Vagina (tissue), 2 donors: ENCODE measurements at regions not wholly inside any gene's neighbourhood (a gene's known extent, or its start where the extent isn't known, plus 50 kb on each side); places are given as distances from the start of the nearest gene placed in this dataset.
A peak's percentile ranks its signal among the peaks of the same experiment; 100 is the strongest.

Experiments
- DNase-seq, 2 donors: peaks; one replicate each; pipeline ENCODE4 v3.0.0-alpha.2; 2017; ENCODE audit errors: extremely low spot score in 2 of 2
- H3K27ac ChIP-seq: fragments of 200-600 bp; sonication (generic); one replicate; pipeline ENCODE4 v1.5.1; 2019
- H3K27me3 ChIP-seq: fragments of 200-600 bp; sonication (generic); one replicate; pipeline ENCODE4 v1.5.1; 2019
- H3K36me3 ChIP-seq, 2 donors: fragments of 200-600 bp; sonication (generic); one replicate each; pipeline ENCODE4 v1.5.1; 2017 to 2019
- H3K4me1 ChIP-seq: fragments of 200-600 bp; sonication (generic); one replicate; pipeline ENCODE4 v1.5.1; 2019
- H3K4me3 ChIP-seq, 2 donors: fragments of 200-600 bp; sonication (generic); 1 replicate in 1 of 2; 2 replicates in 1 of 2; pipeline ENCODE4 v1.5.1; 2016 to 2019
- H3K9me3 ChIP-seq: fragments of 200-600 bp; sonication (generic); one replicate; pipeline ENCODE4 v1.5.1; 2019
- POLR2A ChIP-seq, 2 donors: fragments of 450-650 bp; IDR thresholded peaks; one replicate each; pipeline ENCODE4 v1.6.1; 2017; ENCODE audit warnings: antibody characterized with exemption in 2 of 2, mild to moderate bottlenecking in 2 of 2, moderate library complexity in 2 of 2
- POLR2AphosphoS5 ChIP-seq, 2 donors: sonication (generic); formaldehyde crosslinking; IDR thresholded peaks; one replicate each; pipeline ENCODE4 v1.9.0; 2017; ENCODE audit warnings: antibody characterized with exemption in 2 of 2, mild to moderate bottlenecking in 2 of 2, low read depth in 1 of 2; ENCODE audit not compliant: insufficient read depth in 1 of 2
- intact Hi-C: fragments of 100-400 bp; cut with DNase I; formaldehyde crosslinking; loops from one replicate; pipeline ENCODE4 v1.15.1; 2023
- TF ChIP-seq, protein P1 (sequence below), 3 experiments: fragments of 450-650 bp in 2 of 3; fragments of 200-600 bp in 1 of 3; sonication (generic) in 1 of 3; IDR thresholded peaks; one replicate each; pipeline ENCODE4 v1.5.1; 2017 to 2019; ENCODE audit warnings: antibody characterized with exemption in 3 of 3, mild to moderate bottlenecking in 2 of 3, moderate library complexity in 2 of 3

- Histone ChIP-seq H3K36me3 (no peaks in the 10 kb centered on the region), H3K4me3 (peak overlapping the region in 1 of 2 donors; percentile 8), H3K9me3 (no peaks in the 10 kb centered on the region), H3K4me1 (peaks cover 6% of the 10 kb centered on the region), H3K27me3 (no peaks in the 10 kb centered on the region), H3K27ac (no peak overlapping the region)
- no peak for DNase-seq
- TF ChIP-seq POLR2AphosphoS5 (IDR thresholded peaks at IDR 0.05; ENCODE audit: insufficient read depth in 1 of 2, low read depth in 1 of 2) = no peak
- TF ChIP-seq, protein P1, sequence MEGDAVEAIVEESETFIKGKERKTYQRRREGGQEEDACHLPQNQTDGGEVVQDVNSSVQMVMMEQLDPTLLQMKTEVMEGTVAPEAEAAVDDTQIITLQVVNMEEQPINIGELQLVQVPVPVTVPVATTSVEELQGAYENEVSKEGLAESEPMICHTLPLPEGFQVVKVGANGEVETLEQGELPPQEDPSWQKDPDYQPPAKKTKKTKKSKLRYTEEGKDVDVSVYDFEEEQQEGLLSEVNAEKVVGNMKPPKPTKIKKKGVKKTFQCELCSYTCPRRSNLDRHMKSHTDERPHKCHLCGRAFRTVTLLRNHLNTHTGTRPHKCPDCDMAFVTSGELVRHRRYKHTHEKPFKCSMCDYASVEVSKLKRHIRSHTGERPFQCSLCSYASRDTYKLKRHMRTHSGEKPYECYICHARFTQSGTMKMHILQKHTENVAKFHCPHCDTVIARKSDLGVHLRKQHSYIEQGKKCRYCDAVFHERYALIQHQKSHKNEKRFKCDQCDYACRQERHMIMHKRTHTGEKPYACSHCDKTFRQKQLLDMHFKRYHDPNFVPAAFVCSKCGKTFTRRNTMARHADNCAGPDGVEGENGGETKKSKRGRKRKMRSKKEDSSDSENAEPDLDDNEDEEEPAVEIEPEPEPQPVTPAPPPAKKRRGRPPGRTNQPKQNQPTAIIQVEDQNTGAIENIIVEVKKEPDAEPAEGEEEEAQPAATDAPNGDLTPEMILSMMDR (IDR thresholded peaks at IDR 0.05) = no peak
- no peak for TF ChIP-seq POLR2A (IDR thresholded peaks at IDR 0.05)
- intact Hi-C loops = no loop called here
Observed at GRCh38 chr16:17529982-17530760, 59.4 kb upstream of the XYLT1 start.

DNA sequence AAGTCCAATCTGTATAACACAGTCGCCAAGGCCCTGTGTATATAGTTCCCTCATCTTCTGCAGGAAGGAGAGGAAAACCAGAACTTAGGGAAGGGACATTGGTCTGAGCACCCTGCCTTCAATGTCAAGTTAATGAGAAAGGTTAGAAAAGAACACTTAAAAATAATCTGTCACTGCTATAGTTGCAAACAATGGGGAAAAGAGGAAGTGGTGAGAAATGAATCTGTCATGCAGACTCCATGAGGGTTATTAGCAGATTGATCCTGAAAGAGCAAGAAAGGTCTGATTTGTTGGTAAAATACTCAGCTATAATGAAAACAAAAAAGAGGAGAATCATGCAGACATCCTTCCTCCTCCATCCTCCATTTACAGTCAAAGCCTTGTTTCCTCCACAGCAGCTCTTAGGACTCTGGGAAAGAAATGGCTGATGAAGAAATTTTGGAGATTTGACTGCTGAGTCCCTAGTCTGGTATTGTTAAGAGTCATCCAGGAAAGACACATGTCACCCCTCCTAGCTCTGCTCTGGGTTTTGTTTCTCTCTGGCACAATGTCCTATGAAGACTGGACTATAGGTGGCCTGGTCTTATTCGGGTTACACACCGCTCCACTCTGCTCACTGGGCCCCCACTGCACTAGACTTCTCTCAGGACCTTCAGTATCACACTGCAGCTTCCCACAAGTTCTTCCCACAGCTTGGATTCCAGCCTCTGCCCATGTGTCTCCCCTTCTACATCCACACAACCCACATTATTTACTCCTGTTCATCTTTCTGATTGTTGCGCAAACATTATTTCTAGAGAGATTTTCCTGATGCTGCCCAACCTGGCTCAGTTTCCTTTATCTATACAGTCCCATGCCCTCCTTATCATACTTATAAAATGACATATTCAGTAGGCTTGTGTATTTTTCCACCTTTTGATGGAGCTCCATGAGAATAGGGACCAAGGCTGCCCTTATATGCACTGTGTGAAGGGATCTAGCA is 56.5 kb upstream of the XYLT1 start:
- Histone ChIP-seq H3K27me3 (no peaks in the 10 kb centered on the region), H3K36me3 (no peaks in the 10 kb centered on the region), H3K9me3 (no peaks in the 10 kb centered on the region), H3K27ac (no peak overlapping the region), H3K4me3 (no peak overlapping the region), H3K4me1 (peaks cover 6% of the 10 kb centered on the region)
- no peak for TF ChIP-seq POLR2AphosphoS5 (IDR thresholded peaks at IDR 0.05; ENCODE audit: insufficient read depth in 1 of 2, low read depth in 1 of 2)
- no peak for TF ChIP-seq POLR2A (IDR thresholded peaks at IDR 0.05)
- TF ChIP-seq, protein P1 (IDR thresholded peaks at IDR 0.05) = no peak
- intact Hi-C loops = no loop called here
- no peak for DNase-seq

- H3K4me3 ChIP-seq = no peak overlapping the region
- no peaks in the 10 kb centered on the region for H3K9me3 ChIP-seq
- H3K4me1 ChIP-seq = peaks cover 2% of the 10 kb centered on the region
- DNase-seq = no peak
- intact Hi-C loops = no loop called here
- no peaks in the 10 kb centered on the region for H3K36me3 ChIP-seq
- no peak overlapping the region for H3K27ac ChIP-seq
- TF ChIP-seq POLR2A (IDR thresholded peaks at IDR 0.05) (no peak), POLR2AphosphoS5 (IDR thresholded peaks at IDR 0.05; ENCODE audit: insufficient read depth in 1 of 2, low read depth in 1 of 2) (no peak)
- TF ChIP-seq, protein P1 (IDR thresholded peaks at IDR 0.05) = no peak
- no peaks in the 10 kb centered on the region for H3K27me3 ChIP-seq
Observed at GRCh38 chr16:17524656-17525055, 53.9 kb upstream of the XYLT1 start.

DNA sequence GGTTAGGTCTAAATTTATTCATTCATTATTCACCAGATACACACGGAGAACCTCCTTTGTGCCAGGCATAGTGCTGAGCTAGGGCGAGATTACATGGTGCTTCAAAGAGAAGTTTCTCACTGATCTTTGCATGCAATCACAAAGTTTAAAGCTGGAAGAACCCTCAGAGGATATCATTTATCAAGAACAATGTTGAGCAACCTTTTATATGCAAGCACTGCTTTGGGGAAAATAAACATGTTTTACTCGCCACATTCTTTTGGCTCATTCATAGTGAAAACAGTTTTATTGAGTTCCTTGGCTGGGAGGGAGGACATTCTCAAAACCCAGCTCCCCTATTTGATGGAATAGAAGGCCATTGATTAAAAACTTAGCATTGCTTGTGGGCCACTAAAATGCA is 49.8 kb upstream of the XYLT1 start:
- no peaks in the 10 kb centered on the region for H3K36me3 ChIP-seq
- TF ChIP-seq POLR2A (IDR thresholded peaks at IDR 0.05) (no peak), POLR2AphosphoS5 (IDR thresholded peaks at IDR 0.05; ENCODE audit: insufficient read depth in 1 of 2, low read depth in 1 of 2) (peak in 1 of 2 donors; percentile 21)
- H3K27ac ChIP-seq = peak overlapping the region; percentile 46
- no peak for DNase-seq
- intact Hi-C loops = no loop called here
- no peaks in the 10 kb centered on the region for H3K27me3 ChIP-seq
- no peaks in the 10 kb centered on the region for H3K9me3 ChIP-seq
- H3K4me1 ChIP-seq = no peaks in the 10 kb centered on the region
- no peak overlapping the region for H3K4me3 ChIP-seq
